Endodermal cell (in vitro differentiated cells): ENCODE measurements at regions not wholly inside any gene's neighbourhood (a gene's known extent, or its start where the extent isn't known, plus 50 kb on each side); places are given as distances from the start of the nearest gene placed in this dataset.

Experiments
- DNase-seq: peaks from one replicate; pipeline ENCODE4 v3.0.0-alpha.2; 2017
- H3K27ac ChIP-seq: 2 replicates; pipeline ENCODE4 v1.5.1; 2013; ENCODE audit warnings: mild to moderate bottlenecking, low read depth, low read length, moderate library complexity
- H3K27me3 ChIP-seq: 2 replicates; pipeline ENCODE4 v1.6.1; 2013; ENCODE audit warnings: mild to moderate bottlenecking, low read length, moderate library complexity; ENCODE audit not compliant: insufficient read depth, control insufficient read depth, poor library complexity, severe bottlenecking
- H3K36me3 ChIP-seq: 2 replicates; pipeline ENCODE4 v1.7.0; 2013; ENCODE audit warnings: mild to moderate bottlenecking, low read length, moderate library complexity; ENCODE audit not compliant: control insufficient read depth, insufficient read depth
- H3K4me1 ChIP-seq: one replicate; pipeline ENCODE4 v1.7.0; 2013; ENCODE audit warnings: low read length; ENCODE audit not compliant: control insufficient read depth, insufficient read depth
- H3K4me3 ChIP-seq: 2 replicates; pipeline ENCODE4 v1.5.1; 2013; ENCODE audit warnings: mild to moderate bottlenecking, low read length, moderate library complexity
- H3K9ac ChIP-seq: 2 replicates; pipeline ENCODE4 v1.6.1; 2013; ENCODE audit warnings: mild to moderate bottlenecking, low read length, moderate library complexity; ENCODE audit not compliant: poor library complexity, severe bottlenecking; ENCODE audit errors: extremely low read depth
- H3K9me3 ChIP-seq: 2 replicates; pipeline ENCODE4 v1.6.1; 2013; ENCODE audit warnings: mild to moderate bottlenecking, low read length, moderate library complexity; ENCODE audit not compliant: control insufficient read depth
- H3K27ac Mint-ChIP-seq: 2 replicates; pipeline ENCODE4 v1.8.0; 2020; ENCODE audit warnings: mixed read lengths
- H3K27me3 Mint-ChIP-seq: 2 replicates; pipeline ENCODE4 v1.8.0; 2021; ENCODE audit warnings: mild to moderate bottlenecking, mixed read lengths; ENCODE audit not compliant: insufficient read depth
- H3K36me3 Mint-ChIP-seq: 2 replicates; pipeline ENCODE4 v1.8.0; 2020; ENCODE audit warnings: low read depth, mixed read lengths
- H3K4me1 Mint-ChIP-seq: 2 replicates; pipeline ENCODE4 v1.8.0; 2020; ENCODE audit warnings: mixed read lengths
- H3K4me3 Mint-ChIP-seq: 2 replicates; pipeline ENCODE4 v1.8.0; 2020; ENCODE audit warnings: mild to moderate bottlenecking, moderate library complexity, mixed read lengths
- H3K9me3 Mint-ChIP-seq: 2 replicates; pipeline ENCODE4 v1.8.0; 2020; ENCODE audit warnings: mild to moderate bottlenecking, mixed read lengths
- WGBS, 2 experiments: methylation state at CpG; one replicate each; pipeline versions ENCODE4 v1.1.5 to v1.1.7; 2013; ENCODE audit warnings: missing lambda C conversion rate in 2 of 2, mixed read lengths in 1 of 2; ENCODE audit not compliant: insufficient coverage in 1 of 2, insufficient read length in 1 of 2; 5-methylcytosine and 5-hydroxymethylcytosine counted together
- TF ChIP-seq, protein P1 (sequence below): fragments of 200-600 bp; sonication (generic); conservative IDR thresholded peaks from 2 replicates; pipeline ENCODE4 v1.5.0; 2021; ENCODE audit warnings: antibody characterized with exemption, mild to moderate bottlenecking

- Mint-ChIP-seq H3K9me3 (peaks cover 12% of the 10 kb centered on the region), H3K4me3 (no peak overlapping the region), H3K36me3 (no peaks in the 10 kb centered on the region), H3K27ac (no peak overlapping the region), H3K4me1 (peaks cover 16% of the 10 kb centered on the region), H3K27me3 (peaks cover under 1% of the 10 kb centered on the region)
- Histone ChIP-seq H3K27ac (no peak overlapping the region), H3K4me1 (no peaks in the 10 kb centered on the region), H3K4me3 (no peak overlapping the region), H3K9ac (no peak overlapping the region), H3K27me3 (no peaks in the 10 kb centered on the region), H3K36me3 (no peaks in the 10 kb centered on the region), H3K9me3 (peaks cover 5% of the 10 kb centered on the region)
- DNase-seq = no peak
- 92 to 100% methylated on average over 1 to 4 of the region's 4 CpGs for WGBS, 2 experiments
- TF ChIP-seq, protein P1, sequence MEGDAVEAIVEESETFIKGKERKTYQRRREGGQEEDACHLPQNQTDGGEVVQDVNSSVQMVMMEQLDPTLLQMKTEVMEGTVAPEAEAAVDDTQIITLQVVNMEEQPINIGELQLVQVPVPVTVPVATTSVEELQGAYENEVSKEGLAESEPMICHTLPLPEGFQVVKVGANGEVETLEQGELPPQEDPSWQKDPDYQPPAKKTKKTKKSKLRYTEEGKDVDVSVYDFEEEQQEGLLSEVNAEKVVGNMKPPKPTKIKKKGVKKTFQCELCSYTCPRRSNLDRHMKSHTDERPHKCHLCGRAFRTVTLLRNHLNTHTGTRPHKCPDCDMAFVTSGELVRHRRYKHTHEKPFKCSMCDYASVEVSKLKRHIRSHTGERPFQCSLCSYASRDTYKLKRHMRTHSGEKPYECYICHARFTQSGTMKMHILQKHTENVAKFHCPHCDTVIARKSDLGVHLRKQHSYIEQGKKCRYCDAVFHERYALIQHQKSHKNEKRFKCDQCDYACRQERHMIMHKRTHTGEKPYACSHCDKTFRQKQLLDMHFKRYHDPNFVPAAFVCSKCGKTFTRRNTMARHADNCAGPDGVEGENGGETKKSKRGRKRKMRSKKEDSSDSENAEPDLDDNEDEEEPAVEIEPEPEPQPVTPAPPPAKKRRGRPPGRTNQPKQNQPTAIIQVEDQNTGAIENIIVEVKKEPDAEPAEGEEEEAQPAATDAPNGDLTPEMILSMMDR = no peak
Observed at GRCh38 chr19:29395734-29396414, 129.9 kb upstream of the VSTM2B start.

DNA sequence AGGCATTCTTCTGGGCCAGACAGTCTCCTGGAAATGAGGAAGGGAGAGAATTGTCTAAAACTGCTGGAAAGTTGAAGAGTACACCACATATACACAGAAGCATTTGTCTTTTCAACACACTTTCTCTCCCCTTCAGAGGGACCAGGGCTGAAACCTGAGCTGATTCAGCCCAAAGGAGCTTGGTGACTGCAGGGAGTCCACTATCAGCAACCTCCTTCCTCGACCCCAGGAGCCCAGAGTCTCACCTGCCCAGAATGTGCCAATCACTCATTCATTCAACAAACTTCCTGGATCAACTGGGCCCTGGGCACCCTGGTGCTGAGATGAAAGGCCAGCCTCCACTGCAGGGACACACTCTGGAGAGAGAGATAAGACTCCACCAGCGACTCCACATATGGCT is 128.9 kb upstream of the VSTM2B start:
- Histone ChIP-seq H3K27ac (no peak overlapping the region), H3K9ac (no peak overlapping the region), H3K9me3 (peaks cover under 1% of the 10 kb centered on the region), H3K4me3 (no peak overlapping the region), H3K4me1 (no peaks in the 10 kb centered on the region), H3K27me3 (no peaks in the 10 kb centered on the region), H3K36me3 (no peaks in the 10 kb centered on the region)
- H3K27me3 Mint-ChIP-seq = peaks cover 3% of the 10 kb centered on the region
- peaks cover 16% of the 10 kb centered on the region for H3K4me1 Mint-ChIP-seq
- H3K9me3 Mint-ChIP-seq = peaks cover 2% of the 10 kb centered on the region
- H3K36me3 Mint-ChIP-seq = no peaks in the 10 kb centered on the region
- no peak for DNase-seq
- 50 to 67% methylated on average over 2 of the region's 2 CpGs for WGBS, 2 experiments
- no peak overlapping the region for H3K4me3 Mint-ChIP-seq
- no peak overlapping the region for H3K27ac Mint-ChIP-seq
- TF ChIP-seq, protein P1 = no peak

DNA sequence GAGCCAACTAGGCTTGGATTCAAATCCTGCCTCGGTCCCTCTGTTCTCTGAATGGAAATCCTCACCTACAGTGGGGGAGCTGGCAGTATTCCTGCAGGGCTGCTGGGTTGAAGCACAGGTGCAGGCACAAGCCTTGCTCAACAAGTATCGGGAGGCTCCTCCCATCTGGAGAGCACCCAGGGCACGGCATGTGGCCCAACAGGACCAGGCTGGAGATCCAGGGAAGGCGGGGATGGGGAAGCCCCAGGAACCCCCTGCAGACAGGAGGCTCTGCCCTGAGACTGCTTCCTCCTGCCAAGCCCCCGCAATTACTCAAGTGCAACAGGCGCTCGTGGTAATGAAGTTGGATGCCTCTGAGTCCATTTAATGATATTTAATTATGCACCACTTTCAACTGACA is 128.0 kb upstream of the VSTM2B start:
- H3K36me3 ChIP-seq = no peaks in the 10 kb centered on the region
- H3K27me3 ChIP-seq = no peaks in the 10 kb centered on the region
- no peak overlapping the region for H3K9ac ChIP-seq
- no peaks in the 10 kb centered on the region for H3K4me1 ChIP-seq
- no peak overlapping the region for H3K4me3 Mint-ChIP-seq
- TF ChIP-seq, protein P1 = no peak
- peaks cover 16% of the 10 kb centered on the region for H3K4me1 Mint-ChIP-seq
- no peaks in the 10 kb centered on the region for H3K9me3 ChIP-seq
- no peak overlapping the region for H3K27ac Mint-ChIP-seq
- WGBS, 2 experiments = 90 to 92% methylated on average over 2 to 7 of the region's 7 CpGs
- H3K27me3 Mint-ChIP-seq = peaks cover 3% of the 10 kb centered on the region
- peaks cover 1% of the 10 kb centered on the region for H3K9me3 Mint-ChIP-seq
- no peak overlapping the region for H3K4me3 ChIP-seq
- no peak for DNase-seq
- no peak overlapping the region for H3K27ac ChIP-seq
- H3K36me3 Mint-ChIP-seq = no peaks in the 10 kb centered on the region
